ENCODE measurements at regions not wholly inside any gene's neighbourhood (a gene's known extent, or its start where the extent isn't known, plus 50 kb on each side); places are given as distances from the start of the nearest gene placed in this dataset.
"Not testable (repeated sequence)": the region's sequence is repeated elsewhere in the genome, so short reads cannot be mapped to it uniquely, and the experiment has no call there.

- no peak for DNase-seq (ENCODE audit: low spot score)
These were observed 368.9 kb upstream of the SULF2 start for GRCh38 chr20:48154040-48154765.

- no peak for DNase-seq (ENCODE audit: low spot score)
These were observed 368.2 kb upstream of the SULF2 start for GRCh38 chr20:48153523-48153922.

- no peak for DNase-seq (ENCODE audit: low spot score)
These were observed 367.8 kb upstream of the SULF2 start for GRCh38 chr20:48153103-48153502.

GRCh38 chr20:48150568-48150967 is 365.3 kb upstream of the SULF2 start:
- no peak for DNase-seq (ENCODE audit: low spot score)

- no peak for DNase-seq (ENCODE audit: low spot score)
These were observed 364.6 kb upstream of the SULF2 start for GRCh38 chr20:48149902-48150301.

GRCh38 chr20:48148916-48149672 is 363.8 kb upstream of the SULF2 start:
- DNase-seq (ENCODE audit: low spot score) = no peak

GRCh38 chr20:48148020-48148419 is 362.7 kb upstream of the SULF2 start:
- no peak for DNase-seq (ENCODE audit: low spot score)

GRCh38 chr20:48147311-48147710 is 362.0 kb upstream of the SULF2 start:
- no peak for DNase-seq (ENCODE audit: low spot score)

GRCh38 chr20:48146877-48147276 is 361.6 kb upstream of the SULF2 start:
- DNase-seq (ENCODE audit: low spot score) = no peak

GRCh38 chr20:48146308-48146707 is 361.0 kb upstream of the SULF2 start:
- DNase-seq (ENCODE audit: low spot score) = no peak

GRCh38 chr20:48143435-48144081 is 358.3 kb upstream of the SULF2 start:
- DNase-seq (ENCODE audit: low spot score) = no peak

- DNase-seq (ENCODE audit: low spot score) = no peak
These were observed 357.2 kb upstream of the SULF2 start for GRCh38 chr20:48142516-48142773.

- DNase-seq (ENCODE audit: low spot score) = no peak
These were observed 356.6 kb upstream of the SULF2 start for GRCh38 chr20:48141660-48142515.

- no peak for DNase-seq (ENCODE audit: low spot score)
These were observed 354.2 kb upstream of the SULF2 start for GRCh38 chr20:48139262-48140041.

GRCh38 chr20:48132834-48133233 is 347.6 kb upstream of the SULF2 start:
- no peak for DNase-seq (ENCODE audit: low spot score)

GRCh38 chr20:48131581-48131980 is 346.3 kb upstream of the SULF2 start:
- DNase-seq (ENCODE audit: low spot score) = peak; percentile 17

- DNase-seq (ENCODE audit: low spot score) = no peak
These were observed 344.2 kb upstream of the SULF2 start for GRCh38 chr20:48129345-48129942.

GRCh38 chr20:48128436-48128835 is 343.2 kb upstream of the SULF2 start:
- DNase-seq (ENCODE audit: low spot score) = peak; percentile 19

- DNase-seq (ENCODE audit: low spot score) = peak; percentile 22
These were observed 342.7 kb upstream of the SULF2 start for GRCh38 chr20:48127964-48128363.

- DNase-seq (ENCODE audit: low spot score) = not testable (repeated sequence)
These were observed 341.9 kb upstream of the SULF2 start for GRCh38 chr20:48127133-48127532.

GRCh38 chr20:48126227-48126740 is 341.0 kb upstream of the SULF2 start:
- no peak for DNase-seq (ENCODE audit: low spot score)

All from AG08395 (cell line).